ENCODE measurements at regions not wholly inside any gene's neighbourhood (a gene's known extent, or its start where the extent isn't known, plus 50 kb on each side); places are given as distances from the start of the nearest gene placed in this dataset.

DNA sequence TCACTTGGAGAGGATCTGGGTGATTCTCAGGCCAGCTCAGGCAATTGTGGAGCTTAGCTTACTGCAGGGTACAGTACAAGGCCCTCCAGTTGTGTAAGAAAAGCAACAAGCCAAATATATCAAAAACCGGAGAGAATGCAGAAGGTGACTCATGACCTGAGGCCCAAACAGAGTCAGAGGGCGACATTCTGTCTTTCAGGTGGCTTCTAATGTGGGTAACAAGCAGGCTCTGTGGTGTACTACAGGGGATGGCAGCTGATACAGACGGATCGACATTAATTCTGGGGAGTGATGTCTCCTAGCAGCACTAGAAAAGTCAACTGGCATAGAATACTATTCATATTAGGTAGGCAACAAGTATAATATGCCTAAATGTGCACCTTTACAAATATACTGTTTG, 219.5 kb upstream of the SOX11 start:
- DNase-seq: no peak

DNA sequence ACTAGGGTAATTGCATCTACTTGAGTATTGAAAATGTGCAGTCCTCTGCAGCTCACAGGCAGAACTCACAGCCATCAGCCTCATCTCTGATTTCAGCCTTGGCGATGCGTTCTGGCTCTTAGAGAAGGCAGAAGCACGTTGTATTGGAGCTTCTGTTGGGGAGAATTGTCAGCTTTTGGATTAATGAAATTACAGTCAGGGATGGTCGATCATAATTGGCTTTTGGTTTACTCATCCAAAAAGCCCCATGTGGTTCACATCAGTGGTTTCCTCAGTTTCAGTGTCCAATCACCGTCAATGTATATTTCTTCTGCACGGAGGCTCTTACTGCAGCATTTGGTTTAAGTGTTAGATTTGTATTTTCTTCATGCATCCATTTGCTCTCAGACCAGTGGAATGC, 218.5 kb upstream of the SOX11 start:
- DNase-seq: no peak

GRCh38 chr2:5474716-5475115, 217.5 kb upstream of the SOX11 start:
- no peak for DNase-seq

DNA sequence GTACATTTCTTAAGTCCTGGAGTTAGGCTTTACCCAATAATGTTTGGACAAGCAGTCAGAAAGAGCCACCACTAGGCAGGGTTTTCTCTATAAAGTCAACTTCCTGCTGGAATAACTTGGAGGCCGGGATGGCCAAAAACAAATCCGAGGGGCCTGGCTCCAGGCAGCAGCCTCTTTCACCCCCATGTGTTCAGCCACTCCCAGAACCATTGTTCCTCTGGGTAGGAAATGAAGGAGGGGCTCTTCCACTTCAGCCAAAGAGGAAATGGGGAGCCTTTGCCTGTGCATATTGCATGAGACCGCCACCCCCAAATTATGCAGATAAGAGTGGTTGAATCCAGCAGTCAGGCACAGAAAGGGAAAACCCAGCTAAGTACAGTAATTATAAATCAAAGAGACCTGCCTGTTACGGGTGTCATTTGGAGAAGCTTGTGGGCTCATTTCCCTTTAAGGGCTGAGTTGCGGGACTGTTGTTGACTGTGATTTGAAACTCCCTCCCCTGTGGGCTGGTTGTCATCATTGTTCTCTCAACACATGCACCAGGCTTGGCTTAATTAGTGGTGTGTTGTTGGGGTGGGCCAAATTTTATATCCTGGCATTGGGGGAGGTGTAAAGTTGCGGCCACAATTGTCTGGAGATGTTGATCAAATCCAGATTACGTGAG, 212.8 kb upstream of the SOX11 start:
- DNase-seq: no peak

- DNase-seq: peak; percentile 23
Observed at GRCh38 chr2:5482929-5483331, 209.3 kb upstream of the SOX11 start.

DNA sequence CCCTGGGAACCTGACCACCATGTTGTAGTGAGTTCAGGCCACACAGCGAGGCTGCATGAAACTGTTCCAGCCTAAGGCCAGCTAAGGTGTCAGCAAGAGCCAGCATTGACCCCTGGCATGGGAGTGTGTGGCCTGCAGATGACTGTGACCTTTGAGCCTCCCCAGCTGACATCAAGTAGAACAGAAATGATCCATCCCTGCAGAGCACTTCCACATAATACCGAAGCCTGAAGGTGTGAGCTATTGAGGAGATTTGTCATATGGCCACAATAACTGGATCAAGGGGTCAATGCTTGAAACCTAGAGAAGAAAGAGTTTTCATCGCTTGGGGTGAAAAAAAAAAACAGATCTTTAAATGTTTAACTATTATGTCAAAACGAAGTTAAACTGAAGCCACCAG, 207.3 kb upstream of the SOX11 start:
- DNase-seq: no peak

GRCh38 chr2:5491523-5491922, 200.7 kb upstream of the SOX11 start:
- DNase-seq: no peak

DNA sequence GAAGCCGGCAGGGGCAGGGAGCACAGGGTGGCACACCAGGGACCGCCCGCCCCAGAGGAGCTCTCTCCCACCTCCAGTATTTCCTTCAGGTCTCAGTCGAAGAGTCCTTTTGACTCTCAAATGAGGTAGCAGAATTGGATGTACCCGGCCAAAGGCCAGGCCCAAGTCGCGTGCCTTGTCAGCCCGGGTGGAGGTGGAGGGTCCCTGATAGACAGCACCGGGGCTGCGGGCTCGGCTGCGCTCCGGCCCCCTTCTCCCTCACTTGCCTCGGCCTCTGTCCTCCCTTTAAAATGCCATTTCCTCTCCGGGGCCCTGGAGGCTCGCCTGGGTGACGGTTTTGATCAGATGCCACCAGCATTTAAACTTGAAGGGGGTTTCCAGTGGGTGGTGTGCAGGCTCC, 198.9 kb upstream of the SOX11 start:
- DNase-seq: no peak

DNA sequence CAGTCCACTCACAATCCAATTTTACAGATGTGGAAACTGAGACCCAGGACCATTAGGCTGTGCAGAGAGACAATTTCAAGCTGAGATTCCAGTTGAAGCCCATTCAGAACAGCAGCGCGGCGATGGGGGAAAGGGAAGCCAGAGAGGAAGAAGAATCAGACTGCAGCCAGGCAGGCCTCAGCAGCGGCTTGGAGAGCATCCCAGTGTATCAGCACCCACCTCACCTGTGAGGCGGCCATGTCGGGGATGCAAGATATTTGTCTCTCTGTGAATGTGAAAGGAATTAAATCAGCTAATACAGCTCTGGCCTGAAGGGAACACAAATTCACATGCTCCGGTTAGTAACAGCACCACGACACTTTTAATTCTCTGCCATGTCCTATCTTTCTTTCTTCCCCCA, 198.0 kb upstream of the SOX11 start:
- DNase-seq: no peak

DNA sequence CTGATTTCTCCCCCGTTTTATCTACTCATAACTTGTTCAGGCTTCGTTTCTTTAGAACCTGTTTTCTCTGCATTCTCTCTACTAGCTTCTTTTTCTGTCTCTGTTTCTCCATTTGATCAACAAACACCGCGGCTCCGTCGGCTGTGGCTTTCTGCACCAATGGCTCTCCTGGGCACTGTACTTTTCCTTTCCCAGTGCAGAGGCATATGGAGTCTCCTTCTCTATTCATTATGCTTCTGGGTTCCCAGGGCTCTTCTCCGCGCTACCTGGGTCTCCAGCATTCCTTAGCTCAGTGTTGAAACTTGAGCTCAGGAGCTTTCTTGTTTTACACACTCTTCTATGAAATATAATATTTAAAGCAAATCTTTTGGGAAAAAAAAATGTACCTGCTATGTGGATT, 196.6 kb upstream of the SOX11 start:
- DNase-seq: peak; percentile 61

DNA sequence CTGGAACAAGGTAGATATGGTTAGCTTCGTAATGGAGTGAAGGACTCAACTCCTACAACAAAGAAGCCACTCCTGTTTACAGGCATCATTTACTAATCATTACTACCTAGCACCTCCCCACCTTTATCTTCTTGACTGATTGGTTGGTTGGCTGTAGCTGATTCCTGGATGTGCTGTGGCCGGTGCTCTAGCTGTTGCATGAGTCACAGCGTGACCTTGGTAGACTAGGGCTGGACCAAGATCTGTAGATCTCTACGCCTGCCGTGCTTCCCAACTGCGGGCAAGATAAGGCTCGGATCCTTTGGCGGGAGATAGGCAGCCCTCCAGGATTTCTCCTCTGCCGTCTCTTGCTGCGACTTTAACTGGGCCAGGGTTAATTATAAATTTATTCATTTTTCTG, 194.3 kb upstream of the SOX11 start:
- DNase-seq: no peak

GRCh38 chr2:5501807-5502206, 190.4 kb upstream of the SOX11 start:
- no peak for DNase-seq

- DNase-seq: no peak
Observed at GRCh38 chr2:5502385-5502784, 189.8 kb upstream of the SOX11 start.

GRCh38 chr2:5504756-5505155, 187.4 kb upstream of the SOX11 start:
- no peak for DNase-seq

DNA sequence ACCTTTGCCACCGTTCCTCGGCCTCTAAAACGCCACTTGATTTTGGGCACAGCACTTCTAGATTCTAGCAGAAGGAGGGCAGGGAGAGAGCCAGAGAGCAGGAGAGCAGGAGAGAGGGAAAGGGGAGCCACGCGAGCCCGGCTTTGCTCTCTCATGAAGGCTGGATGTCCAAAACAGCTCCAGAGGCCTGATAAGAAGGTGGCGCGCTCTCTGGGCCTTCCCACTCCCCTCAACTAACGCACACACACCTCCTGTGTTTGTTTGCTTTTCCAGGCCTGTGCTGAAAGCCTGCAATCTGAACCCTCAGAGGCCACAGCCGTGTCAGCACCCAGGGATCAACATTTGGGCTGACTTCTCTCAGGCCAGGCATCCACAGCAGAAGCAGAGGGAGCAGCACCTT, 184.8 kb upstream of the SOX11 start:
- no peak for DNase-seq

DNA sequence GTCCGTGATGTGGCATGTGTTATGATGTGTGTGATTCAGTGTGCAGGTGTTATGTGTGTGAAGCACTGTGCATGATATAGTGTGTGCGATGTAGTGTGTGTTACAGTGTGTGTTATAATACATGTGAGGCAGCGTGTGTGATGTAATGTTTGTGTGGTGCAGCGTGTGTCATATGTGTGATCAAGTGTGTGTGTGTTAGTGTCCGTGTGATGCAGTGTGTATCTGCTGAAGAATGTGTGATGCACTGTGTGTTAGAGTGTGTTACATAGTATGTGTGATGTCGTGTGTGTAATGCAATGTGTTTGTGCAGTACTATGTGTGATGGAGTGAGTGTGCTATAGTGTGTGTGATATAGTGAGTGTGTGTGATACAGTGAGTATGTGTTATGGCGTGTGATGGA, 182.8 kb upstream of the SOX11 start:
- no peak for DNase-seq

GRCh38 chr2:5510082-5510481, 182.1 kb upstream of the SOX11 start:
- no peak for DNase-seq

- no peak for DNase-seq
Observed at GRCh38 chr2:5515693-5516092, 176.5 kb upstream of the SOX11 start.

DNA sequence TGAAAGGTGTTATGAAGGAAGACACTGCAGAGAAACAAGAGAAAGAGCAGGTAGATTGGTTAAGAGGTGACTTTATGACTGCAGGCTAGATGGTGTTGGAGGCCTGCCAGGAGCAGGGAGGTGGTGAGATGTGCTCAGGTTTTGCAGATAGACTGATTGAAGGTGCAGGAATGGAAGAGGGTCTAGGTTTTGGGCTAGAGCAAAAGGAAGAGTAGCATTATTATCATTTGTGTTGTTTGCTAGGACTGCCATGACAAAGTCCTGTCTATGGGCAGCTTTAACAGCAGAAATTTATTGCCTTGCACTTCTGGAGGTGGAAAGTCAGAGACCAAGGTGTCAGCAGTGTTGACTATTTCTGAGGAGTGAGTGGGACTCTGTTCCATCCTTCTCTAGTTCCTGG, 172.9 kb upstream of the SOX11 start:
- no peak for DNase-seq

DNA sequence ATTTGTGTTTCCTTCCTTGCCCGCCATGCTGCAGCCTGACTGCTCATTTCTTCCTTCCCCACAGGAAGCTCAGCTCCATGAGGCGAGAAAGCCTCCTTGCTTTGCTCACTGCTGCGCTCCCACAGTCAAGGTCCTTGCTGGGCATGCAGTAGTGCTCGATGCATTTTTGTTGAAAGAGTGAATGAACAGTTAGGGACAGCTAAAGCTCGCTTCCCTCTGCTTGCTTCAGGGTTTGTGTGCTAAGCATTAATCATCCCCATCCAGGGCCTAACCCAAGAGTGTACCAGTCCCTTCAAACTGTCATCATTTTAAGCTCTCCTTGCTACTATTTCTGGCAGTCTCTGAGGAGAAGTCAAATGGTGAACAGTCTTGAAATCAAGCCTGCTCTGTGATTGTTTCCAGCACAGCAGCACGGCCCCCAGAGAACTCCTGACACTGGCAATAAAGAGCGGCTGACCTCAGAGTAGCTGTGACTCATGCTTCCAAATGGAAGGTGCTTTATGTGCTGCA, 171.7 kb upstream of the SOX11 start:
- no peak for DNase-seq

GRCh38 chr2:5521461-5521860, 170.7 kb upstream of the SOX11 start:
- no peak for DNase-seq

DNA sequence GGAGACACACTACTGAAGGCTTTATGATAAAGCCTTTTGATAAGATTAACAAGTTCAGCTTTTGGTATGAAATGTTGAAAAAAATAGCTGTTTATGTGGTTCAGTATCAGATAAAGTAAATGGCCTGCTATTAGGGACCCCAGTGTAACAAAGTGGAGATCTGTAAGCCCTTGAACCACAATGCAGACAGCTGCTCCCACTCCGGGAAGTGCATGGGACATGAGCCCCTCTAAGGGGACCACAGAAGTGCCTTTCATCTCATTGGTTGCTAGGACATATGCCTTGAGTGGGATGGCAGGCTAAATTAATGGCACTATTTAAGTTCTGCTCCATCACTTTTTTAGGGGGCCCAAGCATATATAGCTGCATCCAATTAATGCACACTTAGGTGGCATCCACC, 167.6 kb upstream of the SOX11 start:
- no peak for DNase-seq

- no peak for DNase-seq
Observed at GRCh38 chr2:5528706-5529105, 163.5 kb upstream of the SOX11 start.

DNA sequence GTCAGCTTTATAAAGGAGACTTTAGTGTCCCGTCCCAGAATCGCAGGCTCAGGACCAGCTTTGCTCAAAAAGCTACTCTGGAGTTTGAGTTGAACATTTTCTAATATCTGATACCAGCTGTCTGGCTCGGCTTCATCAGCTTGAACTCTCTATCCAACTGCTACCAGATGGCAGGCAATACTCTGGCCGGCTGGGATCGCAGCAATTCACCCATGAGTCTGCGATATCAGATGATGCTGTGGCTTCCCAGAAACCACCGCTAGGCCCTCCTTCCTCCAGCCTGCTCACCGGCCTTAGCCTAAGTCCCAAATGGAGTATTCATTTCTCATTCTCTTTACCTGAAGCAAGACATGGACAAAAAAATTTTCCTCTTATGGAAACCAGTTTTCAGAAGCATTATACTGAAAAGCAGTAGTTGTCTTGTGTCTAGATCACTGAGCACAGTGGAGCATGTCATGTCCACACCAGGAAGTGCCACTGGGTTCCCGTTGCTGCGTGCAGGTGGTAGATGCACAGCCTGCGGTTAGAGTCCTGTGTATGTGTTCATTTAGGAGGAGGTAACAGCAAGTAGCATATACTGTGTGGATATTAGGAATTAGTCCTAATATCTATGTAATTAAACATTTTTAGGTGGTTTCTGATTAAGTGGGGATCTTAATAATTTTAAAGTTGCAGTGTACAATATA, 162.0 kb upstream of the SOX11 start:
- no peak for DNase-seq

DNA sequence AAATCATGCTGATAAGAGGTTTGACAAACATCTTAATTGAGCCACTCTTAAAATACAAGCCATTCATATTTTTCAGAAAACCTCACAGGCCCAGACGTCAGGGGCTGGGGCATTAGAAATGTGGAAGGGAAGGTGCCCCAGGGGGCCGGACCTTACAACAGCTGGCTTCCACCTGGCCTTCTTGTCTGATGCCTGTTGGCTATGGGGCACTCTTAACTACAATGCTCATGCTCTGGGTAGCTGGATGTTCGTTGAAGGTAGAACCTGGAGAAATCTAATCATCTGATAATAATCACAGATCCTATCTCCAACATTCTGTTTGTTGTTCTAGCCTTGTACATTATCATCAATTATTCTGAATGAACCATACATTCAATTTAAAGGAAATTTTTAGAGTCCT, 156.9 kb upstream of the SOX11 start:
- no peak for DNase-seq
